Ishikawa (cell line): ENCODE measurements at regions not wholly inside any gene's neighbourhood (a gene's known extent, or its start where the extent isn't known, plus 50 kb on each side); places are given as distances from the start of the nearest gene placed in this dataset.

Source experiments
- CEBPB ChIP-seq: IDR thresholded peaks from 2 replicates; pipeline ENCODE4 v1.6.1; 2012
- CREB1 ChIP-seq: IDR thresholded peaks from 2 replicates; pipeline ENCODE4 v1.6.1; 2012; ENCODE audit warnings: low read depth
- EGR1 ChIP-seq: IDR thresholded peaks from 2 replicates; pipeline ENCODE4 v1.6.1; 2012
- EP300 ChIP-seq: IDR thresholded peaks from 2 replicates; pipeline ENCODE4 v1.6.1; 2012; ENCODE audit warnings: borderline replicate concordance
- FOXM1 ChIP-seq: IDR thresholded peaks from 2 replicates; pipeline ENCODE4 v1.6.1; 2012; ENCODE audit warnings: low read depth, borderline replicate concordance
- NFIC ChIP-seq: IDR thresholded peaks from 2 replicates; pipeline ENCODE4 v1.6.1; 2012
- RAD21 ChIP-seq: IDR thresholded peaks from 2 replicates; pipeline ENCODE4 v1.6.1; 2012; ENCODE audit warnings: low read depth
- TAF1 ChIP-seq: IDR thresholded peaks from 2 replicates; pipeline ENCODE4 v1.6.1; 2012; ENCODE audit warnings: low read depth, mild to moderate bottlenecking
- TCF12 ChIP-seq: IDR thresholded peaks from 2 replicates; pipeline ENCODE4 v1.6.1; 2012; ENCODE audit warnings: low read depth
- TEAD4 ChIP-seq: IDR thresholded peaks from 2 replicates; pipeline ENCODE4 v1.6.1; 2012
- YY1 ChIP-seq: IDR thresholded peaks from 2 replicates; pipeline ENCODE4 v1.6.1; 2012; ENCODE audit warnings: low read depth
- ZBTB7A ChIP-seq: IDR thresholded peaks from 2 replicates; pipeline ENCODE4 v1.6.1; 2012; ENCODE audit warnings: low read depth
- TF ChIP-seq, protein P1 (sequence below): IDR thresholded peaks from 2 replicates; pipeline ENCODE4 v1.6.1; 2012
- TF ChIP-seq, protein P2 (sequence below): IDR thresholded peaks from 2 replicates; pipeline ENCODE4 v1.6.1; 2012
- TF ChIP-seq, protein P3 (sequence below): IDR thresholded peaks from 2 replicates; pipeline ENCODE4 v1.6.1; 2012; ENCODE audit warnings: low read depth, mild to moderate bottlenecking

DNA sequence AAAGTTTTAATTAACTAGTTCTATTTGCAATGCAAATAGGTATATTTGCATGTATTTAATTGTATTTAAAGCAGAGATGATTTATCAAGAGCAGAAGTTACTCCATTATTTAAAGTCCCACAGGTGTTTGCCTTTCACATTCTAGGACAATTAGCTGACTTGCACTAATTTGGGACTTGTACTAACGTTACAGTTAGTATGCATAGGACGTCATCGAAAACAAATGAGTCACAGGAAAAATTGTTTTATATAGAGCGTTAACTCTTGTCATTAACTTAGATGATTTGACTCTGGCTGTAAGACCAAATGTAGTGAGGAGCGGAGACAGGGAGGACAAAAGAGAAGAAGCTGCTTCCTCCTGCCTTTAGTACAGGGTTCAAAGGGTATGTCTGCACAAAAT lies 126.1 kb upstream of the IFNE start:
- TF ChIP-seq YY1 (no peak), TCF12 (no peak), ZBTB7A (no peak), CREB1 (no peak), TEAD4 (no peak), CEBPB (no peak), EGR1 (no peak), FOXM1 (no peak), TAF1 (no peak), NFIC (no peak), RAD21 (no peak), EP300 (no peak)
- TF ChIP-seq, protein P1, sequence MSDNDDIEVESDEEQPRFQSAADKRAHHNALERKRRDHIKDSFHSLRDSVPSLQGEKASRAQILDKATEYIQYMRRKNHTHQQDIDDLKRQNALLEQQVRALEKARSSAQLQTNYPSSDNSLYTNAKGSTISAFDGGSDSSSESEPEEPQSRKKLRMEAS = no peak
- TF ChIP-seq, protein P2, sequence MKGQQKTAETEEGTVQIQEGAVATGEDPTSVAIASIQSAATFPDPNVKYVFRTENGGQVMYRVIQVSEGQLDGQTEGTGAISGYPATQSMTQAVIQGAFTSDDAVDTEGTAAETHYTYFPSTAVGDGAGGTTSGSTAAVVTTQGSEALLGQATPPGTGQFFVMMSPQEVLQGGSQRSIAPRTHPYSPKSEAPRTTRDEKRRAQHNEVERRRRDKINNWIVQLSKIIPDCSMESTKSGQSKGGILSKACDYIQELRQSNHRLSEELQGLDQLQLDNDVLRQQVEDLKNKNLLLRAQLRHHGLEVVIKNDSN = no peak
- TF ChIP-seq, protein P3, sequence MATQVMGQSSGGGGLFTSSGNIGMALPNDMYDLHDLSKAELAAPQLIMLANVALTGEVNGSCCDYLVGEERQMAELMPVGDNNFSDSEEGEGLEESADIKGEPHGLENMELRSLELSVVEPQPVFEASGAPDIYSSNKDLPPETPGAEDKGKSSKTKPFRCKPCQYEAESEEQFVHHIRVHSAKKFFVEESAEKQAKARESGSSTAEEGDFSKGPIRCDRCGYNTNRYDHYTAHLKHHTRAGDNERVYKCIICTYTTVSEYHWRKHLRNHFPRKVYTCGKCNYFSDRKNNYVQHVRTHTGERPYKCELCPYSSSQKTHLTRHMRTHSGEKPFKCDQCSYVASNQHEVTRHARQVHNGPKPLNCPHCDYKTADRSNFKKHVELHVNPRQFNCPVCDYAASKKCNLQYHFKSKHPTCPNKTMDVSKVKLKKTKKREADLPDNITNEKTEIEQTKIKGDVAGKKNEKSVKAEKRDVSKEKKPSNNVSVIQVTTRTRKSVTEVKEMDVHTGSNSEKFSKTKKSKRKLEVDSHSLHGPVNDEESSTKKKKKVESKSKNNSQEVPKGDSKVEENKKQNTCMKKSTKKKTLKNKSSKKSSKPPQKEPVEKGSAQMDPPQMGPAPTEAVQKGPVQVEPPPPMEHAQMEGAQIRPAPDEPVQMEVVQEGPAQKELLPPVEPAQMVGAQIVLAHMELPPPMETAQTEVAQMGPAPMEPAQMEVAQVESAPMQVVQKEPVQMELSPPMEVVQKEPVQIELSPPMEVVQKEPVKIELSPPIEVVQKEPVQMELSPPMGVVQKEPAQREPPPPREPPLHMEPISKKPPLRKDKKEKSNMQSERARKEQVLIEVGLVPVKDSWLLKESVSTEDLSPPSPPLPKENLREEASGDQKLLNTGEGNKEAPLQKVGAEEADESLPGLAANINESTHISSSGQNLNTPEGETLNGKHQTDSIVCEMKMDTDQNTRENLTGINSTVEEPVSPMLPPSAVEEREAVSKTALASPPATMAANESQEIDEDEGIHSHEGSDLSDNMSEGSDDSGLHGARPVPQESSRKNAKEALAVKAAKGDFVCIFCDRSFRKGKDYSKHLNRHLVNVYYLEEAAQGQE = no peak

DNA sequence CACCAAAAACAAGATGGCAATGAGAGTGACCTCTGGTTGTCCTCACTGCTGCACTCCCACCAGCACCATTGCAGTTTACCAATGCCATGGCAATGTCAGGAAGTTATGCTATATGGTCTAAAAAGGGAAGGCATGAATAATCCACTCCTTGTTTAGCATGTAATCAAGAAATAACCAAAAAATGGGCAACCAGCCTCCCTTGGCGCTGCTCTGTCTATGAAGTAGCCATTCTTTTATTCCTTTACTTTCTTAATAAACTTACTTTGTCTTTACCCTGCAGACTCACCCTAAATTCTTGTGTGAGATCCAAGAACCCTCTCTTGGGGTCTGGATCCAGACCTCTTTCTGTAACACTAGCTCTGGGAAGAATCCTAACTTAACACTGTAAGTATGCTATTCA lies 127.4 kb upstream of the IFNE start:
- no peak for TF ChIP-seq CREB1
- TF ChIP-seq YY1 = no peak
- no peak for TF ChIP-seq NFIC
- TF ChIP-seq, protein P2 = no peak
- TF ChIP-seq TEAD4 = no peak
- TF ChIP-seq, protein P1 = no peak
- TF ChIP-seq FOXM1 = no peak

DNA sequence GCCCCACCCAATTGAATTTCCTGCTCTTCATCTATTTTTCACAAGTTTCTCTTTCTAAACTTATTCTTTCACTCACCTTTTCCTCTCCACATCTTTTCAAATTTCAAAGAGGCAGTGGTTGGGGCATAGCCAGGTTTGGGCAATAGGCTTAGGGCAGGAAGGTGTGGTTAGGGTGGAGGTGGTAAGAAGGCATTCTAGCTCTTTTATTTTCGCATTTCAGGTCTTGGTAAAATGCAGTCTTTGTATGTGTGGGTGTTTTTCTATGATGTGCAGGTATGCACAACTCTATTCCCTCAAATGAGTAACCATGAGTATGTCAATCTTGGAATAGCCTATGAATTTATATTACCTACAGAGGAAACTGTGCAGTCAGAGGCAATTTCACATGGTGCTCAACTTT lies 129.8 kb upstream of the IFNE start:
- TF ChIP-seq YY1 (no peak), NFIC (no peak), EGR1 (no peak), CREB1 (no peak), TCF12 (no peak), EP300 (no peak), ZBTB7A (no peak), FOXM1 (no peak), CEBPB (no peak), TEAD4 (no peak), RAD21 (no peak), TAF1 (no peak)
- TF ChIP-seq, protein P2 = no peak
- TF ChIP-seq, protein P1 = no peak
- TF ChIP-seq, protein P3 = no peak

DNA sequence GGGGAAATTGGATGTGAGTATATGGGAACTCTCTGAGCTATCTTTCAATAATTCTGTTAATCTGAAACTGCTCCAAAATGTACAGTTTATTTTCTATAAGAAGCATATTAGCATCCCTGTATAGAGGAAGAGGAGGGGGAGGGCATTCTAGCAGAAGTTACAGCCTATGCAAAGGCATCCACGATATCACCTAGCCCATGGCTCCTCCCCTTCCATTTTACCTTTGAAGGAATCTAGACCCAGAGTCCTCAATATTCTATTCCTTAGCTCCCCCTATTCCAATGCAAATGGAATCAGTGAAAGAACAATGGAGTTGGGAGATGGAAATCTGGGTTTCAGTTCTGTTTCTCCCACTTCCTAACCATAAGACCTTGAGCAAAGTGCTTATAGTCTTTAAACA lies 132.9 kb upstream of the IFNE start:
- no peak for TF ChIP-seq EP300
- no peak for TF ChIP-seq ZBTB7A
- no peak for TF ChIP-seq EGR1
- TF ChIP-seq, protein P1 = no peak
- no peak for TF ChIP-seq CEBPB
- no peak for TF ChIP-seq CREB1
- TF ChIP-seq, protein P3 = no peak
- TF ChIP-seq FOXM1 = no peak
